ENCODE measurements at regions not wholly inside any gene's neighbourhood (a gene's known extent, or its start where the extent isn't known, plus 50 kb on each side); places are given as distances from the start of the nearest gene placed in this dataset.

DNA sequence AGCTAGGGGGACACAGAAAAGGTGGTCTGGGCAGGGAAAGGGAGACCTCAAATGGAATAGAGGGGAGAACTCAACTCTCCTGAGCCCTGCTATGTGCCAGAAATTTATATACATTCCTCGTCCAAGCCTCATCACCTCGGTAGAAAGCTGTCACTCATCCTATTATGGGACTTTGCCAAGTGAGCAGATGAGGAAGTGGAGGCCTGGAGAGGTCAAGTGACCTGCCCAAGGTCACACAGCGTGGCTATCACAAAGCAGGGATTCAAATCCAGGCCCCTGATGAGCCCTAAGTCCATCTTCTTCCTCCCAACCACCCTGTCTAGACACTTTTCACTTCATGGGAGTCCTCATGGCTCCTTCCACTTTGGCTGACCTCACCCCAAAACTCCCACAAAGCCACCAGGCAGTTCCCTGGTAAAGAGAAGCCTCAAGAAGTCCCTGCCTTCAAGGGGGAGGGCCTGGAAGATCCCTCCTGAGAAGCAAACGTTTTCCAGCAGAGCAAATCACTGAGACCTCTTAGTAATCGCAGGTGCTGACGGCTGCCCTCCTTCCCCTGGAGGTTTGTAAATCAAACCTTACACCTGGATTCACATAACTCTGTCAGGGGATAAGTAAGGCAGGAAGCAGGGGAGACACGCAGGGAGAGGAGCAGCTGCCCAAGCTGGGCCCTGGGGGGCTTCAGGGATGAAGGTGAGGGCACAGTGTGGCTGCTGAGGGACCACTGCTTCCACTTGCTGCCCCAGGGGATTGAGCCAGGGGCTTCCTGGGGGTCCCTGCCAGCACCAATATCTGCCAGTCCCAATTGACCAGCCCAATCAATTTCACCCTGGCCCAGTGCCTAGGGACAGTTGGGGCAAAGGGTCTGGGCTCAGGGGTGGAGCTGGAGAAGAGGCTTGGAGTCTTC lies 351.2 kb downstream of the MATN1 start:
- no peak for DNase-seq (ENCODE audit: low read depth)
- TF ChIP-seq, protein P1, sequence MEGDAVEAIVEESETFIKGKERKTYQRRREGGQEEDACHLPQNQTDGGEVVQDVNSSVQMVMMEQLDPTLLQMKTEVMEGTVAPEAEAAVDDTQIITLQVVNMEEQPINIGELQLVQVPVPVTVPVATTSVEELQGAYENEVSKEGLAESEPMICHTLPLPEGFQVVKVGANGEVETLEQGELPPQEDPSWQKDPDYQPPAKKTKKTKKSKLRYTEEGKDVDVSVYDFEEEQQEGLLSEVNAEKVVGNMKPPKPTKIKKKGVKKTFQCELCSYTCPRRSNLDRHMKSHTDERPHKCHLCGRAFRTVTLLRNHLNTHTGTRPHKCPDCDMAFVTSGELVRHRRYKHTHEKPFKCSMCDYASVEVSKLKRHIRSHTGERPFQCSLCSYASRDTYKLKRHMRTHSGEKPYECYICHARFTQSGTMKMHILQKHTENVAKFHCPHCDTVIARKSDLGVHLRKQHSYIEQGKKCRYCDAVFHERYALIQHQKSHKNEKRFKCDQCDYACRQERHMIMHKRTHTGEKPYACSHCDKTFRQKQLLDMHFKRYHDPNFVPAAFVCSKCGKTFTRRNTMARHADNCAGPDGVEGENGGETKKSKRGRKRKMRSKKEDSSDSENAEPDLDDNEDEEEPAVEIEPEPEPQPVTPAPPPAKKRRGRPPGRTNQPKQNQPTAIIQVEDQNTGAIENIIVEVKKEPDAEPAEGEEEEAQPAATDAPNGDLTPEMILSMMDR (conservative IDR thresholded peaks at IDR 0.05; ENCODE audit: low read depth, low read length), result no peak
- H3K4me3 ChIP-seq (ENCODE audit: low read depth, low read length), result no peak overlapping the region

DNA sequence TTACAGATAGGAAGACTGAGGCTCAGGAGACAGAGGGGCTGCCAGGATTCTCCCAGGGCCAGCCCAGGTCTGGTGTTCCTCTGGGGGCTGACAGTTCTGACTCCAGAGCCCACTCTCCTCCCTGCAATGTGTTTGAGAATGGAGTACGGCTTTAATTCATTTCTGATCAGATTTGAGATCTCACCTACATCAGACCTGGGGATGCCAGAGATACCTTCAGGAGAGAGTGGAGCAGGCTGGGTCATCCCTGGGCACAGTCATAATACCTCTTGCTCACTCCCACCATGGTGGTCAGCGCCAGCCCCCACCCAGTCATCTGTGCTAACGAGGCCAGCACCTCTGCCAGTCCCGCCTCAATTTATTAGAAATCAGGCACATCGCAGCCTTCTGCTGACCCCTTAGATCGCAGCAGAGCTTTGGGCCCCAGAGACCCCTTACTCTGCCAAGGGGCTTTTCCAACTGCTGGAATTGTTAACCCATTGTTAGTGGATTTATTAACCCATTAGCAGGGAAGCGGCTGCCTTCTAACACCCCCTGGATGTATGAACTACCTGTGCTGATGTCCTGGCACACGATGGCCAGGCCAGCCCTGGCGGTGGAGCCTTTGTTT lies 352.1 kb downstream of the MATN1 start:
- no peak overlapping the region for H3K4me3 ChIP-seq (ENCODE audit: low read depth, low read length)
- DNase-seq (ENCODE audit: low read depth), result no peak
- TF ChIP-seq, protein P1 (conservative IDR thresholded peaks at IDR 0.05; ENCODE audit: low read depth, low read length), result no peak

DNA sequence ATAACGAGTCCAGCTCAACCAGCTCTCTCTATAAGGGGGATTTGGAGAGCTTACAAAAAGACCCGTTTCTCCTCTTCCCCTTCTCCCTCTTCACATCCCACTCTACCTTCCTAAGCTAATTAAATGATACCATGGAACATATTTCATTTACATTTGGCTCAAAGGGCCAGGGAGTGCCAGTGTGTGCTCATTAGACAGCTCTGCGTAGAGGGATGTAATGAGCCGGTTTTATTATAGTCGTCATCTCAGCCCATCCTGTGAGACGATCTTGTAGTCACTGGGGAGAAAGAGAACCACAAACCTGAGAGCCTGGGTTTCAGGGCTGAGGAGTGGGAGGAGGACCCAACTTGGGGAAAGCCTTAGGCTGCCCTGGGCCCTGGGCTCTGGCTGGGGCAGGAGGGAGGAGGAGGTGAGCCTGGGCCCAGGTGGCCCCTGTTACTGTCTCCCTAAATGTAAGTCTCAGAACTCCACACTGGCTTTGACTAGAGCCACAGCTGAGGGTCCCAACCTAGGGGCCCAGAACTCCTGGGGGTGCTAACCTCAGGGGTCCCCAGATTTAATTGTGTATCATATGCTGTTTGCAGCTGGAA lies 354.6 kb downstream of the MATN1 start:
- no peak for DNase-seq (ENCODE audit: low read depth)
- TF ChIP-seq, protein P1 (conservative IDR thresholded peaks at IDR 0.05; ENCODE audit: low read depth, low read length), result no peak

DNA sequence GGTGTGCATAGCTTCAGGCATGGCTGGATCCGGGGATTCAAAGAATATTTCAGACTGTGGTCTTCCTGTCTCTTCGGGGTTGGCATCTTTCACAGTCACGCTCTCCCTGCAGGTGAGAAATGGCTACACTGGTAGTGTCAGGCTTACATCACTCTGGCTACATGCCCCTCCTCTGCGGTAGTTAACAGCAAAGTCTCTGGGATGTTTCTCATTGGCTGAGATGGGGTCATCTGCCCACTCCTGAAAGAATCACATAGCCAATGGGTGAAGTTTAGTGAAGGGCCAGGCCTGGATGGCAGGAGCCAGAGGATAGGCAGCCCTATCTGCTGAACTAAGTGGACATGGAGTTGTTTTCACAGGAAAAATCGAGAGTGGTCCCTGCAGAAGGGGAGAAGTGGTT lies 356.5 kb downstream of the MATN1 start:
- DNase-seq (ENCODE audit: low read depth), result no peak
- no peak overlapping the region for H3K4me3 ChIP-seq (ENCODE audit: low read depth, low read length)
- TF ChIP-seq, protein P1 (conservative IDR thresholded peaks at IDR 0.05; ENCODE audit: low read depth, low read length), result no peak

More for the DNA sequence above, 354.6 kb downstream of the MATN1 start:
- H3K4me3 ChIP-seq (ENCODE audit: low read depth, low read length), result no peak overlapping the region

DNA sequence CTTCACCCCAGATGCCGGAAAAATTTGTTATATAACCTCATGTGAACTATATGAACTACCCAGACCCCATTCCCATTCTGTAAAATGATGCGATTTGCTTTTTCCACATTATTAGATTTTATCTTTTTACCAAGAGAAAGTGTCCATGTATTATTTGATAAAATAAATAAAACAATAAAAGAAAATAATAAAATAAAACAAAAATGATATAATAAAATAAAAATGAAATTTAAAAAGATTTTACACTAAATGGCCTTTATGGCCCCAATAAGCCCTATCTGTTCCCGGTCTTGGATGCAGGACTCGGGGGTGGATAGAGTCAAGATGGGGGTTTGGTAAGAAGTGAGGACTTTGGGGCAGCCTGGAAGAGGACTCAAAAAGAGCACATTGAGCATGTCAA lies 357.2 kb downstream of the MATN1 start:
- no peak for DNase-seq (ENCODE audit: low read depth)
- no peak overlapping the region for H3K4me3 ChIP-seq (ENCODE audit: low read depth, low read length)
- TF ChIP-seq, protein P1 (conservative IDR thresholded peaks at IDR 0.05; ENCODE audit: low read depth, low read length), result no peak

DNA sequence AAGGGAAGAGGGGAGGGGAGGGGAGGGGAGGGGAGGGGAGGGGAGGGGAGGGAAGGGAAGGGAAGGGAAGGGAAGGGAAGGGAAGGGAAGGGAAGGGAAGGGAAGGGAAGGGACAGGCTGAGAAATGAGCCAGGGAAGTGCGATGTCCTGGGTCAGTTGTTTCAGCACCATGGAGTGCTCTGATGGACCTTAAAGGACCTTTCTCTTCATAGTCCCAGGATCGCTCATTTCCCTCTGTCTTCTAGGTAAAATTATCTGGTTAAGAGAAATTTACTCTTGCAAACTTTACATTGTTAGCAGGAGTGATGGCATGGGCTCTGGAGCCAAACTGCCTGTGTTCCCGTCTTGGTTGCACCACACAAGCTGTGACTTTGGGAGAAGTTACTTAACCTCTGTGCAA lies 357.8 kb downstream of the MATN1 start:
- no peak for DNase-seq (ENCODE audit: low read depth)
- TF ChIP-seq, protein P1 (conservative IDR thresholded peaks at IDR 0.05; ENCODE audit: low read depth, low read length), result no peak
- no peak overlapping the region for H3K4me3 ChIP-seq (ENCODE audit: low read depth, low read length)

Data from epithelial cell of proximal tubule (primary cell).